GM18505 (cell line): ENCODE measurements at regions not wholly inside any gene's neighbourhood (a gene's known extent, or its start where the extent isn't known, plus 50 kb on each side); places are given as distances from the start of the nearest gene placed in this dataset.

Source experiments
- ATAC-seq: cut with Tn5 transposase; IDR thresholded peaks from one replicate; pipeline ENCODE4 v1.9.1; 2021; ENCODE audit not compliant: unreplicated experiment
- POLR2A ChIP-seq: IDR thresholded peaks from 4 replicates; pipeline ENCODE4 v1.6.1; 2011; ENCODE audit warnings: borderline replicate concordance; ENCODE audit not compliant: insufficient read depth, insufficient read length; ENCODE audit errors: extremely low read depth

DNA sequence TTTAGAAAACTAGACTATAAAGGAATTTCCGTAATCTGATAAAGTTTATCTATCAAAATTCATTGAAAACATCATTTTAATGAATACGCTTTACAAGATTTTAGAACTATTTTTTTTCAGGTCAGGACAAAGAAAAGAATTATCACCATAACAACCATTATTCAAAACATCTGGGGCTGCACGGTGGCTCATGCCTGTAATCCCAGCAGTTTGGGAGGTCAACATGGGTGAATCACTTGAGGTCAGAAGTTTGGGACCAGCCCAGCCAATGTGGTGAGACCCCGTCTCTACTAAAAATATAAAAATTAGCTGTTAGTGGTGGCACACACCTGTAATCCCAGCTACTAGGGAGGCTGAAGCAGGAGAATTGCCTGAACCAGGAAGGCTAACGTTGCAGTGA is 260.4 kb downstream of the WNT5A start:
- no peak for TF ChIP-seq POLR2A
- ATAC-seq: no peak

DNA sequence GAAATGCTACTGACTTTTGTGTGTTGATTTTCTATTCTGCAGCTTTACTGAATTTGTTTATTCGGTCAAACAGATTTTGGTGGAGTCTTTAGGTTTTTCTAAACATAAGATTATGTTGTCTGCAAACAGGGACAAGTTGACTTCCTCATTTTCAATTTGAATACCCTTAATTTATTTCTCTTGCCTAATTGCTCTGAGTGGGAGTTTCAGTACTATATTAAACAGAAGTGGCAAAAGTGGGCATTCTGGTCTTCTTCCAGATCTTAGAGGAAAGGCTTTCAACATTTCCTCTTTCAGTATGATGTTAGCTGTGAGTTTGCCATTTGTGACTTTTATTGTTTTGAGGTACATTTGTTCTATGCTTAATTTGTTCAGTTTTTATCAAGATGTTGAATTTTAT is 268.5 kb downstream of the WNT5A start:
- no peak for TF ChIP-seq POLR2A
- no peak for ATAC-seq

DNA sequence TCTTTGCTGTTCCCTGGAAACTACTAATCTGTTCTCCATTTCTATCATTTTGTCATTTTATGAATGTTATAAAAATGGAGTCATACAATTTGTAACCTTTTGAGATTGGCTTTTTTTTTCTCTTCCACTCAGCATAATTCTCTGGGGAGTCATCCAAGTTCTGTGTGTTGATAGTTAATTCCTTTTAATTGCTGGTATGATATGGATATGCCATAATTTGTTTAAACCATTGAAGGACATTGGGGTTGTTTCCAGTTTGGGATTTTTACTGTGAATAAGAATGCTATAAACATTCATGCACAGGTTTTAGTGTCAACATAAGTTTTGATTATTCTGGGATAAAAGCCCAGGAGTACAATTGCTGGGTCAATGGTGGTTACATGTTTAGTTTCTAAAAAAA is 279.4 kb downstream of the WNT5A start:
- no peak for TF ChIP-seq POLR2A
- no peak for ATAC-seq

DNA sequence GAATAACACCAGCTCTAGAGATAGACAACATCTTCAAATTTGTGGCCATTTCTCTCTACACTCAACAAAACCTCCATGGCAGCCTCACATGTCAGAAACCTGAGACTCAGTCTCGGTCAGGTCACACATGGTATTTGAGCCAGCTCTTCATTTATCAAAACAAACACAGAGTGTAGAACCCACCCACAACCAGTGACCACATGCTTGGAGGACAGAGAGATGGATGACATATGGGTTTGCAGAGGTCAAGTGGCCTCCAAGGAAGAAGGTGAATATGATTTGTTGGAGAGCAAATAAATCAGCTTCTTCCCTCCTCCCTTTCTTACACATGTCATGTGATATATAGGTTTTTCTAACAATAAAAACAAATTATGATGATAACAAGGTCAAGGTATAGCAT is 278.1 kb upstream of the LRTM1 start:
- ATAC-seq: no peak
- TF ChIP-seq POLR2A: no peak

DNA sequence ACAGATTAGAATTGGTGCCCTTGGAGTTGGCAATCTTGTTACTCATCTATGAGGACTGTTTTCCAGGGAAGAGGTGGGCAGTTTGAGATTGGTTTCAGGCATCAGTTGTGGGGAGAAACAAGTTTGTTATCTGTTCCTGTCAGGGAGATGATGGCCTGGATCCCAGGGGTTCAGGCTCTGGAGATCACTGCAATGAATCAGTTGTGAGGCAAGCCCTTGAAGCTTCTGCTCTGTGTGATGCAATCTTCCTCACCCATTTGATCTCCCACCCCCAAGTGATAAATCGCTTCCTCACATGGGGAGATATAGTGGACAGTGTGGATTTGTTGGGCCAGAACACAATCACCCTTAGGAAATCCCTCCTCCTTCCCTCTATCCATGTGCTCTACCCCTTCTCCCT is 276.6 kb upstream of the LRTM1 start:
- no peak for TF ChIP-seq POLR2A
- ATAC-seq: no peak

DNA sequence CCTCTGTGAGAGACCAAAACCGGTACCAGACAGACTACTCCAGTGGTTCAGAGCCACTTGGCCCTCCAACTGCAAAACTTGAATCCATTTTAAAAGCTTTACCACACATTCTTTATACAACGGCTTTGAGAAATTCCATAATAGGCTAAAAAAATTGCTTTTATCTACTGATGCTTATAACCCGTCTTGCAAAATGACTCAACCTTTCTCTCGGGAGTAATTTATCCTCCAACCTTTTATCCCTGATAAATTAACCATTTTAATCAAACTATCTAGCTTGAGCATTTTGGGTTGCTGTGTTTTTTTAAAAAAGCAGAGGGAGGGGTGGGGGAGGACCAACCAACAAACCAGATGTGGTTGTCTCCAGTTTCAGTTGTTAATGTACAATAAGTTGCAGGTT is 275.7 kb upstream of the LRTM1 start:
- ATAC-seq: no peak
- TF ChIP-seq POLR2A: no peak

DNA sequence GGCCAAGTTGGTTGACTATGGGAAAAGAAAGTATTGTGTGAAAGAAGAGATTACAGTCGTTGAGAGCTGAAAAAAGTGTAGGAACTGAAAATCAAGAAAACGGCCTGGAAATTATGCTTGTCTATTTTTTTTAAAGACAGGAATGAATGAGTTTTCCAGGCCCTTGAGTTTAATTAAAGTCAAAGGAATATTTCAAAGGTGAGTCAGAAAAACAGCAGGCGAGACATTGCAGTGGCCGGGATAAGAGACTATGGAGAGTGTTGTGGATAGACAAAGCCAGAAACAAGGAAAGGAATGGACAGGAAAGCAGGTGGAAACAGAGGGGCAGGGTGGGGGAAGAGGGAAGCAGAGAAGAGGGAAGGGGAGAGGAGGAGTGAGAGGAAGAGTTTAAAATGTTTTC is 275.1 kb upstream of the LRTM1 start:
- TF ChIP-seq POLR2A: no peak
- no peak for ATAC-seq

DNA sequence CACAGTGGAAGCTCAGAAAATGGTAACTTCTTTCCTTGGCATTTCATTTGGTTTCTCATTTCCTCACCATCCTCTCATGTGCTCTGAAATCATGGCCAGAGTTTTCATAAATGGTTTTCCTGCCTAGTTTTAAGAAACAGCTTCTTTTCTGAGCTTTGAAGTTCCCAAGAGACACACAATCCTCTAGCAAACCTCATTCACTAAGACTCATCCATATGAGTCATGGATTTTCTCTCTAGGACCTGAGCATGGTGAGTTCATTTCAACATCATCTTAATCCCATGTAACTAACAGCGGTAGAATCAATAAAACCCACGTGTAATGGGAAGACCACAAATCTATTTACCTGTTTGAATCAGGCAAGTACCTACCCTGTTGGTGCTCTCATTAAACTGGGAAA is 274.5 kb upstream of the LRTM1 start:
- TF ChIP-seq POLR2A: no peak
- no peak for ATAC-seq

DNA sequence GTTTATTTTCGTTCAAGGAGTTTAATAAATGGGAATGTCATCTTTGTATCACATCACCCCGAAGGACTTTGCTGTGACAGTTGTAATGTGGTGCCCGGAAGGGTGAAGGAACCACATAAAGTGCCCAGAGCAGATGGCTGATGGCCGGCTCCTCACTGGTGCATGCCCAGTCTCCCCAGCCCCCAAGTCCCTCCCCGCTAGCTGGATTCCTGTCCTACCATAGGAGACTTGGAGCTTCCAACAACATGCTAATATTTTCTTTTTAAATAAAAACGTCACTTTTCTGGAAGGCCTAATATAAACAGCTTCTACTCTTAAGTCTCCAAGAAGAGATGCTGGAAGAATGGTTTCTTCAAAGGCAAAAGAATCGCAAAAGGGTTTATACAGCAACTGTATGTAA is 273.9 kb upstream of the LRTM1 start:
- TF ChIP-seq POLR2A: no peak
- no peak for ATAC-seq

DNA sequence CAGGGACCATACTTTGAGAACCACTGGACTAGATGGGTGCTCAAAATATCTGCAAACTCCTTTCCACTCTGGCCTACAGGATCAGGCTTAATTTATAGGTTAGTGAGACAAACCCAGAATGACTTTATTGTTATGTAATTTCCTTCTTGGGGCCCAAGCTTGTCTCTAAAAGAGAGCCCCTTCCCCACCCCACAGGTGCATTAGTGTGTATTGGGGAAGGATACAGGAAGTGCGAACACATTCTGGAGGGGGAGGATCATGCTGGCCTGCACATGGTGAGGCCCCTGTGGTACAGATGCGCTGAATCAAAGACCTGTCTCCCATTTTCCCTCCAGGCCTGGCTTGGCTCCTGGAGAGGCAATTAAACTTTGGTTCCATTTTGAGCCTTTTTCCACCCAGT is 273.0 kb upstream of the LRTM1 start:
- no peak for TF ChIP-seq POLR2A
- no peak for ATAC-seq

DNA sequence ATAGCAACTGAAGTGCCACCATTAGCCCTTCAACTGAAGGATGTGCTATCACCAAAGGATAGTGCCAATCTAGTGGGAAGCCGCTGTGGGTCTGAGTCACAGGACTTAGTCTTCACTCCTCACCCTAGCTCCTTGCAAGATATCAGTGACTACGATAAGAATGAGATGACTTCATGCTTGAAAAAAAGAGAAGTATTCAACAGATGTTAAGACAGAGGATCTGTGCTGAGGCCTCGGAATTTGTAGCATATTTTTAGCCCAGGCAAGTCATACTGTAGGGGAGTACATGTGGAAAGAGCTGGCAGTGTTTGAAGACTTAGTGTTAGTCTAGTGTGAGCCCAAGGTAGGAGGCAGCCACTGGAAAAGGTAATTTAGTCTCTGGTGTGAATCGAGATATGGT is 270.7 kb upstream of the LRTM1 start:
- no peak for ATAC-seq
- TF ChIP-seq POLR2A: no peak

DNA sequence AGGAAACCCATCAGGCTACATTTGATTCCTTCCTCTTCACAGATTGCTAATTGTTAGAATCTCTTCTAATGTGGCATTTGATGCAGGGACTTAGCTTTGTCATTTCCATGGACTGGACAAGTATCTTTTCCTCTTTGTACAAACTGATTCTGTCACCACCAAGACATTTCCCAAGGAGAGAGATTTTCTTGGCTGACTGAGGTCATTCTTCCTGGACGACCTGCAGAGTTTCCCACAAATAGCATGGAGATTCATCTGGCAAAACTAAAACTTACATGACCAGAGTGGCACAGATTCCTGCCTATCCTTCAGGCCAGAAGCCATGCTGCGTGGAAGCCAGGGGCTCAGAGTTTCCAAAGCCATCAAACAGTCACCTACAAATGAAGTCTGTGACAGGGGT is 269.2 kb upstream of the LRTM1 start:
- no peak for ATAC-seq
- no peak for TF ChIP-seq POLR2A

DNA sequence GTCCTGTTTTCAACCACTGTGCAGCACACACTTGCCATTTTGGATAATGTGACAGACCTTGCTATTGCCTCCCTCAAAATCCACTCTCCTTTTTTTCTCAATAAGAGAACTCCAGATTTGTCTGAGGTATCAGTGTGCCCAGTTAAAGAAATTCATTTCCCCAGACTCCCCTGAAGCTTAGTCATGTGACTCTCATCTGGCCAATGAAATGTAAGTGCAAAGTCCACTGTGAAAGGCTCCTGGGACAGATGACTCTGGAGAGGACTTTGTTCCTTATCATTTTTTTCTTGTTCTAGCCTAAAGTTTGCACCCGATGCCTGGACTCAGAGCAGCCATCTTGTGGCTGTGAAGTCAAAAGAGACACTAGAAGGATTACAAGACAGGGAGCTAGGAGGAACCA is 268.6 kb upstream of the LRTM1 start:
- ATAC-seq: no peak
- TF ChIP-seq POLR2A: no peak

DNA sequence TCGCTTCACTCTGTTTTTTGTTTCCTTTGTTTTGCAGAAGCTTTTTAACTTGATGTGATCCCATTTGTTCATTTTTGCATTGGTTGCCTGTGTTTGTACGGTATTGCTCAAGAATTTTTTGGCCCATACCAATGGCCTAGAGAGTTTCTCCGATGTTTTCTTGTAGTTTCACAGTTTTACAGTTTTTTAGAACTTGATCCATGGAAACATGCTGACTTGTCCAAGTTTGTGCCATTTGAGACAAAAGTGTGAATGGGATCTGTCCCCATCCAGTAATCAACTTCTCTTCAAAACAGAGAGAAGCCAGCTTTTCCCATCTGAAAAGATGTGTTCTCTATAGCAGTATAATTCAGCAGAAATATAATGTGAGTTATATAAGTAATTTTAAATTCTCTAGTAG is 266.5 kb upstream of the LRTM1 start:
- no peak for TF ChIP-seq POLR2A
- ATAC-seq: no peak

DNA sequence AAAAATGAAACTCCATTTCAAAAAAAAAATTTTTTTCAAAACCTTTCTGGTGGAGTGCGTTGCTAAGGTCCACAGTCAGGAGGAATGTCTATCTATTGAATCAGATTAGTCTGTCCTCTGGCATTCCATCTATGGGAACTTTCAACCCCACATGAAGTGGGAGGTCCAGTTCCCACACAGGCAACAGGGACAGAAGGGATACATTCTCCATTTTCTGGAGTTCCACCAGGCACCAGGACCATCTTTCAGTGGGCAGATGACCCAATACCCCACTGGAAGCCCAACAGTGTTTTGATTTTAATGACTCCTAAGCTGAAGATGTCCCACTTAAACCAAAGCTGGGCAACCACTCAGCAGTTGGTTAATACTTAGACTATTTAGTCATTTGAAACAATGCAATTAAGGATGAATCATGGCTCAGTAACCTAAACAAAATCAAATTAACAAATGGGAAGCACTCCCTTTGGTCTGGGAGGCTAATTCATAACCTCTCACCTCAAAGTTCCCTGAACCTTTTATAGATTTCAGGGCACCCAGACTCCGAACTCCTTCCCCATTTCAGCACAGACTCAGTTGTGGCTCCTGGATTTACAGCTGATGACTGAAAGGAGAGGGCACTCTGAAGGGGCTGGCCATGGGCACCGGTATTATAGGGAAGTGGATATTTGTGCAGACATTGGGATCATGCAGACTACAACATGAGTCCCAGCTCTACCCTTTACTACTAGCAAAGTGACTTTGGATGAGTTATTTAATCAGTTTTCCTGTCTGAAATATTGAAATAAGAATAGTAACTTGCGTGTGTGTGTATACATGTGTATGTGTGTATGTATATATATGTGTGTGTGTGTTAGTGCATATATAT is 264.3 kb upstream of the LRTM1 start:
- no peak for TF ChIP-seq POLR2A
- ATAC-seq: no peak

DNA sequence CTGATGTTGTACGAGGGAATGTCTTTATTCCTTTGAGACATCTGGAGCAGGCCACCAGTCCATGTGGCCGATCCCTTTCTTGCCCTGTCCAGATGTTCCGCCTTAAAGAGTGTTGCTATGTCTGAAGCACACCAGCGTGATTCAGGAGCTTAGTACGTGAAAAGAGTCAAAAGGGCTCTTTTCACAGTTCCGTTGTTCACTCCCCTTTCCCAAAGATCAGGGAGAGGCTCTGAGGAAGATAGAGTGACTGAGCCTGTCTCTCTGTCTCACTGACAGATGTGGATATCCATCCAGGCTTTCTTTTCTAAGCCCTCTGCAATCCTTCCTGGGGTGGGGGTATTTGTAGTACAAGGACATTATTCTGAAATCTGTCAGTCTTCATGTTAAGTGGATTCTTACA is 262.5 kb upstream of the LRTM1 start:
- TF ChIP-seq POLR2A: no peak
- ATAC-seq: no peak

DNA sequence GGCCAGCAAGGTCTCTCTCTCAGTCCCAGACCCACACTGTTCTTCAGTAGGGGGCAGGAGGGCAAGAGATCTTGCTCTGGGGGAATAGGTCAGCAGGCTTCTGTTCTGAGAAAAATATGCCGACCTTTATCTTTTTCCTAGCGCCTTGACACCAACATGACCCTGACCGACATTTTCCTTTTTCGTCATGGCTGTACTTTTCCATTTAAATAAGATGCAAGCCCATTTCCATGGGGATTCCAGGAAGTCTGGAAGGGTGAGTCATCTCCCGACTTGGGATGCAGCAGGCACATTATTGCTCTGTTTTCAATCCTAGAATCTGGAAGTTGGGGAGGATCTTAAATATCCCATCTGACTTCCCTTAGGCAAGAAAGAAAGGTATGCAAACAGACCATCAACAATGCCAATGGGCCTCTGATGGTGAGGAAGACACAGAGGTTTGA is 261.5 kb upstream of the LRTM1 start:
- no peak for ATAC-seq
- TF ChIP-seq POLR2A: no peak
